Neural progenitor cell (in vitro differentiated cells): ENCODE measurements at regions not wholly inside any gene's neighbourhood (a gene's known extent, or its start where the extent isn't known, plus 50 kb on each side); places are given as distances from the start of the nearest gene placed in this dataset.

Source experiments
- DNase-seq: peaks from one replicate; pipeline ENCODE4 v3.0.0-alpha.2; 2016; ENCODE audit warnings: low spot score
- H2AFZ ChIP-seq: fragments of 200-600 bp; sonication (generic); replicated peaks from 2 replicates; pipeline ENCODE4 v1.6.1; 2016; ENCODE audit warnings: antibody characterized with exemption
- H3F3A ChIP-seq: fragments of 200-600 bp; sonication (generic); 2 replicates; pipeline ENCODE4 v1.6.1; 2016; ENCODE audit warnings: antibody characterized with exemption, low read depth
- H3K27ac ChIP-seq: fragments of 200-600 bp; sonication (generic); 2 replicates; pipeline ENCODE4 v1.5.1; 2016; ENCODE audit warnings: mild to moderate bottlenecking
- H3K27me3 ChIP-seq: fragments of 200-600 bp; sonication (generic); 2 replicates; pipeline ENCODE4 v1.6.1; 2016; ENCODE audit warnings: mild to moderate bottlenecking, moderate library complexity
- H3K36me3 ChIP-seq: fragments of 200-600 bp; sonication (generic); 2 replicates; pipeline ENCODE4 v1.5.1; 2016
- H3K4me1 ChIP-seq: fragments of 200-600 bp; sonication (generic); 2 replicates; pipeline ENCODE4 v1.6.1; 2016; ENCODE audit warnings: mixed run types
- H3K4me2 ChIP-seq: fragments of 200-600 bp; sonication (generic); 2 replicates; pipeline ENCODE4 v1.6.1; 2016
- H3K4me3 ChIP-seq: fragments of 200-600 bp; sonication (generic); 2 replicates; pipeline ENCODE4 v1.5.1; 2016
- H3K79me2 ChIP-seq: fragments of 200-600 bp; sonication (generic); 2 replicates; pipeline ENCODE4 v1.6.1; 2016; ENCODE audit warnings: low read depth
- H3K9ac ChIP-seq: fragments of 200-600 bp; sonication (generic); 2 replicates; pipeline ENCODE4 v1.6.1; 2016
- H3K9me3 ChIP-seq: fragments of 200-600 bp; sonication (generic); 2 replicates; pipeline ENCODE4 v1.5.1; 2016; ENCODE audit warnings: low read depth
- H4K20me1 ChIP-seq: fragments of 200-600 bp; sonication (generic); 2 replicates; pipeline ENCODE4 v1.6.1; 2016; ENCODE audit warnings: low read depth
- H3K27ac Mint-ChIP-seq: 3 replicates; pipeline ENCODE4 v1.8.0; 2021; ENCODE audit warnings: mixed read lengths
- H3K27me3 Mint-ChIP-seq: 2 replicates; pipeline ENCODE4 v1.8.0; 2022; ENCODE audit warnings: low read depth, mild to moderate bottlenecking, inconsistent platforms, moderate library complexity, mixed read lengths; ENCODE audit not compliant: insufficient read depth
- H3K36me3 Mint-ChIP-seq: 3 replicates; pipeline ENCODE4 v1.8.0; 2021; ENCODE audit warnings: mixed read lengths
- H3K4me1 Mint-ChIP-seq: 3 replicates; pipeline ENCODE4 v1.8.0; 2021; ENCODE audit warnings: mixed read lengths
- H3K4me3 Mint-ChIP-seq: 3 replicates; pipeline ENCODE4 v1.8.0; 2021; ENCODE audit warnings: mild to moderate bottlenecking, moderate library complexity, mixed read lengths
- H3K9me3 Mint-ChIP-seq: 3 replicates; pipeline ENCODE4 v1.8.0; 2020; ENCODE audit warnings: mixed read lengths
- CTCF ChIP-seq: fragments of 200-600 bp; sonication (generic); IDR thresholded peaks from 2 replicates; pipeline ENCODE4 v1.5.1; 2017; ENCODE audit warnings: antibody characterized with exemption, mild to moderate bottlenecking
- EZH2 ChIP-seq: fragments of 200-600 bp; sonication (generic); IDR thresholded peaks from 2 replicates; pipeline ENCODE4 v1.6.1; 2017; ENCODE audit warnings: antibody characterized with exemption, mild to moderate bottlenecking, moderate library complexity
- EZH2phosphoT487 ChIP-seq: fragments of 200-600 bp; sonication (generic); IDR thresholded peaks from 2 replicates; pipeline ENCODE4 v1.6.1; 2017; ENCODE audit warnings: antibody characterized with exemption

GRCh38 chr15:97082830-97083229, 752.3 kb downstream of the NR2F2 start:
- H3K27me3 Mint-ChIP-seq: peaks cover 7% of the 10 kb centered on the region
- H2AFZ ChIP-seq: no peak overlapping the region

DNA sequence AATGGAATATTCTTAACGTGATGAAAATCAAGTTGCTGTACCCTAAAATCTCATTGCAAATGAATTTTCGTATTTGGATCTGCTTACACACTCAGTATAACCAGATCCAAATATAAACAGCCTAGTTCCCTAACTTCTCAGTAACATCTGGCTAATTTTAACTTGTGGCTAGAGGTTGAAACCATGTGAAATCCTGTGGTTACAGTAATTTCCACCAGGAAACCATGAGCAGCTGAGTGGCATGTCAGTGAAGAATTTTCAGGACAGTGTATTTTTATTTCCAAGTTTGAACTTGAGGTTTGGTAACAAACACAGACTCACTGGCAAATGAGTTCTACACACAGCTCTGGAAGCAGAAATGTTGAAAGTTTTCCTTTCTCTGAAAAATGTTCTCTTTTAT, 754.1 kb downstream of the NR2F2 start:
- Histone ChIP-seq H3K27ac (no peak overlapping the region), H3F3A (no peaks in the 10 kb centered on the region), H4K20me1 (no peaks in the 10 kb centered on the region), H3K4me1 (peaks cover 4% of the 10 kb centered on the region), H3K4me3 (no peak overlapping the region), H2AFZ (no peak overlapping the region), H3K9ac (no peak overlapping the region), H3K79me2 (no peaks in the 10 kb centered on the region), H3K27me3 (no peaks in the 10 kb centered on the region), H3K36me3 (no peaks in the 10 kb centered on the region), H3K9me3 (no peaks in the 10 kb centered on the region), H3K4me2 (no peak overlapping the region)
- no peaks in the 10 kb centered on the region for H3K9me3 Mint-ChIP-seq
- H3K36me3 Mint-ChIP-seq: no peaks in the 10 kb centered on the region
- DNase-seq: no peak
- no peak for TF ChIP-seq CTCF
- TF ChIP-seq EZH2phosphoT487: no peak
- no peak for TF ChIP-seq EZH2
- no peak overlapping the region for H3K27ac Mint-ChIP-seq
- H3K27me3 Mint-ChIP-seq: peaks cover 5% of the 10 kb centered on the region
- peaks cover 50% of the 10 kb centered on the region for H3K4me1 Mint-ChIP-seq
- H3K4me3 Mint-ChIP-seq: no peak overlapping the region

More at GRCh38 chr15:97082830-97083229, 752.3 kb downstream of the NR2F2 start:
- Mint-ChIP-seq H3K27ac (peak overlapping the region; percentile 51), H3K36me3 (no peaks in the 10 kb centered on the region), H3K4me1 (peaks cover 55% of the 10 kb centered on the region), H3K9me3 (no peaks in the 10 kb centered on the region), H3K4me3 (no peak overlapping the region)
- Histone ChIP-seq H3K27ac (no peak overlapping the region), H3K4me2 (no peak overlapping the region), H4K20me1 (no peaks in the 10 kb centered on the region), H3K4me1 (peaks cover 4% of the 10 kb centered on the region), H3K9ac (no peak overlapping the region), H3K9me3 (no peaks in the 10 kb centered on the region), H3K4me3 (no peak overlapping the region), H3K36me3 (no peaks in the 10 kb centered on the region), H3K27me3 (no peaks in the 10 kb centered on the region), H3F3A (no peaks in the 10 kb centered on the region), H3K79me2 (no peaks in the 10 kb centered on the region)
- DNase-seq: no peak
- TF ChIP-seq EZH2: no peak
- no peak for TF ChIP-seq CTCF
- no peak for TF ChIP-seq EZH2phosphoT487

DNA sequence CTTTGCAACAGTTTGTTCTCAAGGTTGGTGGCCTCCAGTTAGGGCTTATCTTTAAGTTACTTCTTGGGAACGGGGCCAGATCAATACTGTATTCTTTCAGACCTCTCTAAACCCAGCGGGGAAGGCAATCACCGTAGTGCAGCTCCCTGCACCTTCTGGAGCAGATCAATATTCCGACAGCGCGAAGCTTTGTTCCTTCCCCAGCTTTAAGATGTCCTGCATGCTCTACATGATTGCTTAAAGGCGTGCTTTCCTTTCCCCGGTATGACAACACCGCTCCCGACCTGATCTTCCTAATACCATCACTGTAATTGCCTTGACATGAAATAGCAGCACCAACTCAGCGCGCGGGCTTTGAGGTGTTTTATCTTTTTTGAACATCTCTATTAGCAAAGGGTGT, 755.2 kb downstream of the NR2F2 start:
- Mint-ChIP-seq H3K4me3 (no peak overlapping the region), H3K4me1 (peaks cover 49% of the 10 kb centered on the region), H3K27ac (no peak overlapping the region), H3K27me3 (peaks cover 5% of the 10 kb centered on the region), H3K36me3 (no peaks in the 10 kb centered on the region), H3K9me3 (no peaks in the 10 kb centered on the region)
- Histone ChIP-seq H3K27ac (no peak overlapping the region), H3K79me2 (no peaks in the 10 kb centered on the region), H3K9me3 (no peaks in the 10 kb centered on the region), H4K20me1 (no peaks in the 10 kb centered on the region), H2AFZ (peak overlapping the region; percentile 36), H3K4me1 (peaks cover 4% of the 10 kb centered on the region), H3F3A (no peaks in the 10 kb centered on the region), H3K4me2 (no peak overlapping the region), H3K27me3 (no peaks in the 10 kb centered on the region), H3K4me3 (no peak overlapping the region), H3K36me3 (no peaks in the 10 kb centered on the region), H3K9ac (no peak overlapping the region)
- no peak for TF ChIP-seq EZH2phosphoT487
- TF ChIP-seq EZH2: no peak
- no peak for TF ChIP-seq CTCF
- no peak for DNase-seq
